WTC11 (cell line): ENCODE measurements at regions not wholly inside any gene's neighbourhood (a gene's known extent, or its start where the extent isn't known, plus 50 kb on each side); places are given as distances from the start of the nearest gene placed in this dataset.

Experiments
- ATAC-seq: fragments of 200-7000 bp; cut with Tn5 transposase; 2 replicates; pipeline ENCODE4 v1.10.0; 2021; ENCODE audit warnings: mild to moderate bottlenecking, moderate library complexity
- CTCF ChIA-PET: fragments of 300-600 bp; sonication (Branson Sonifier 250); formaldehyde crosslinking; loops from one replicate; lab custom pipeline; 2021; ENCODE audit warnings: antibody characterized with exemption; lab: Charles Lee
- POLR2A ChIA-PET: fragments of 350-600 bp; sonication (Branson Sonifier 250); formaldehyde crosslinking; loops from one replicate; lab custom pipeline; 2021; ENCODE audit warnings: antibody characterized with exemption; lab: Charles Lee
- DNase-seq: peaks from one replicate; pipeline ENCODE4 v3.0.0; 2021; ENCODE audit warnings: low spot score
- H3K27ac Mint-ChIP-seq: 2 replicates; pipeline ENCODE4 v1.8.0; 2021; ENCODE audit warnings: mixed read lengths
- H3K27me3 Mint-ChIP-seq: 2 replicates; pipeline ENCODE4 v1.8.0; 2021; ENCODE audit warnings: low read depth, mild to moderate bottlenecking, moderate library complexity, mixed read lengths
- H3K36me3 Mint-ChIP-seq: 2 replicates; pipeline ENCODE4 v1.8.0; 2021; ENCODE audit warnings: mixed read lengths
- H3K4me1 Mint-ChIP-seq: 2 replicates; pipeline ENCODE4 v1.8.0; 2022; ENCODE audit warnings: mixed read lengths
- H3K4me3 Mint-ChIP-seq: 2 replicates; pipeline ENCODE4 v1.8.0; 2021; ENCODE audit warnings: mild to moderate bottlenecking, moderate library complexity, mixed read lengths
- H3K9me3 Mint-ChIP-seq: 2 replicates; pipeline ENCODE4 v1.8.0; 2021; ENCODE audit warnings: mixed read lengths
- ATF2 ChIP-seq: sonication (generic); formaldehyde crosslinking; IDR thresholded peaks from 2 replicates; pipeline ENCODE4 v1.8.1; 2022; ENCODE audit warnings: low read depth, missing genetic modification reagents, borderline replicate concordance
- CBFB ChIP-seq: sonication (generic); formaldehyde crosslinking; IDR thresholded peaks from 2 replicates; pipeline ENCODE4 v1.8.1; 2022; ENCODE audit warnings: mild to moderate bottlenecking, low read depth, missing genetic modification reagents
- E2F1 ChIP-seq: sonication (generic); formaldehyde crosslinking; IDR thresholded peaks from 2 replicates; pipeline ENCODE4 v1.8.0; 2022; ENCODE audit warnings: mild to moderate bottlenecking, missing genetic modification reagents
- ESRRA ChIP-seq: sonication (generic); formaldehyde crosslinking; IDR thresholded peaks from 2 replicates; pipeline ENCODE4 v1.8.1; 2022; ENCODE audit warnings: mild to moderate bottlenecking, missing genetic modification reagents, borderline replicate concordance
- FOXJ3 ChIP-seq: sonication (generic); formaldehyde crosslinking; IDR thresholded peaks from 2 replicates; pipeline ENCODE4 v1.9.0; 2021; ENCODE audit warnings: missing genetic modification reagents, mild to moderate bottlenecking, borderline replicate concordance
- FOXP1 ChIP-seq: sonication (generic); formaldehyde crosslinking; IDR thresholded peaks from 2 replicates; pipeline ENCODE4 v1.8.0; 2022; ENCODE audit warnings: missing genetic modification reagents, mild to moderate bottlenecking, moderate library complexity, borderline replicate concordance
- GTF2I ChIP-seq: fragments of 250-450 bp; sonication (Bioruptor Pico); conservative IDR thresholded peaks from 2 replicates; pipeline ENCODE4 v1.4.0; 2021; ENCODE audit warnings: mild to moderate bottlenecking
- JUN ChIP-seq: sonication (generic); formaldehyde crosslinking; IDR thresholded peaks from 2 replicates; pipeline ENCODE4 v1.8.0; 2023; ENCODE audit warnings: mild to moderate bottlenecking, missing genetic modification reagents
- MXD4 ChIP-seq: fragments of 250-450 bp; sonication (Bioruptor Pico); IDR thresholded peaks from 2 replicates; pipeline ENCODE4 v1.8.0; 2021; ENCODE audit warnings: mild to moderate bottlenecking, moderate library complexity, borderline replicate concordance
- NR3C1 ChIP-seq: sonication (generic); formaldehyde crosslinking; conservative IDR thresholded peaks from 2 replicates; pipeline ENCODE4 v1.8.1; 2023; ENCODE audit warnings: low read depth, mild to moderate bottlenecking, missing genetic modification reagents
- PRDM15 ChIP-seq: sonication (generic); formaldehyde crosslinking; IDR thresholded peaks from 2 replicates; pipeline ENCODE4 v1.8.0; 2022; ENCODE audit warnings: missing genetic modification reagents
- RELA ChIP-seq: sonication (generic); formaldehyde crosslinking; IDR thresholded peaks from 2 replicates; pipeline ENCODE4 v1.8.1; 2022; ENCODE audit warnings: missing genetic modification reagents, mild to moderate bottlenecking, borderline replicate concordance
- SMAD4 ChIP-seq: sonication (generic); formaldehyde crosslinking; IDR thresholded peaks from 2 replicates; pipeline ENCODE4 v1.8.0; 2022; ENCODE audit warnings: mild to moderate bottlenecking, missing genetic modification reagents
- SOX15 ChIP-seq: fragments of 250-450 bp; sonication (Bioruptor Pico); IDR thresholded peaks from 2 replicates; pipeline ENCODE4 v1.9.0; 2021; ENCODE audit warnings: mild to moderate bottlenecking
- ZNF232 ChIP-seq: sonication (generic); formaldehyde crosslinking; IDR thresholded peaks from 2 replicates; pipeline ENCODE4 v1.8.0; 2022; ENCODE audit warnings: mild to moderate bottlenecking, missing genetic modification reagents
- ZNF263 ChIP-seq: sonication (generic); formaldehyde crosslinking; IDR thresholded peaks from 2 replicates; pipeline ENCODE4 v1.8.1; 2022; ENCODE audit warnings: low read depth, mild to moderate bottlenecking, moderate library complexity, missing genetic modification reagents
- ZNF416 ChIP-seq: fragments of 250-450 bp; sonication (Bioruptor Pico); IDR thresholded peaks from 2 replicates; pipeline ENCODE4 v1.9.0; 2021; ENCODE audit warnings: mild to moderate bottlenecking, inconsistent platforms
- ZNF512 ChIP-seq: sonication (generic); formaldehyde crosslinking; IDR thresholded peaks from 2 replicates; pipeline ENCODE4 v1.8.1; 2022; ENCODE audit warnings: missing genetic modification reagents, borderline replicate concordance
- ZNF532 ChIP-seq: fragments of 250-450 bp; sonication (Bioruptor Pico); IDR thresholded peaks from 2 replicates; pipeline ENCODE4 v1.9.0; 2021; ENCODE audit warnings: mild to moderate bottlenecking, borderline replicate concordance
- ZSCAN18 ChIP-seq: fragments of 250-450 bp; sonication (Bioruptor Pico); IDR thresholded peaks from 2 replicates; pipeline ENCODE4 v2.1.2; 2022; ENCODE audit warnings: mild to moderate bottlenecking, moderate library complexity

- TF ChIP-seq ZNF512 (CRISPR knock-in tag) (no peak), PRDM15 (CRISPR knock-in tag) (no peak), SMAD4 (CRISPR knock-in tag) (no peak), FOXJ3 (no peak), NR3C1 (CRISPR knock-in tag) (no peak)
Observed at GRCh38 chr11:129657866-129658525, 157.7 kb upstream of the TMEM45B start (continued).

GRCh38 chr11:129658526-129658867 lies 157.2 kb upstream of the TMEM45B start:
- CTCF ChIA-PET: interaction anchor here (0.5 to 4.3 kb wide), 9 partner anchors 15 to 445 kb away, joined by 3 to 28 read pairs (median 5); partner anchors contain the start of gene BARX2
- POLR2A ChIA-PET: no interaction called here
- ATAC-seq: peak; percentile 95
- Mint-ChIP-seq H3K27me3 (no peaks in the 10 kb centered on the region; the same call in 1 of the 2 replicates), H3K27ac (no peak overlapping the region), H3K4me1 (peaks cover 10% of the 10 kb centered on the region), H3K4me3 (no peak overlapping the region), H3K9me3 (peaks cover 29% of the 10 kb centered on the region), H3K36me3 (peaks cover 15% of the 10 kb centered on the region)
- peak; percentile 47 for DNase-seq
- no peak for TF ChIP-seq RELA (CRISPR knock-in tag)
- TF ChIP-seq SOX15: no peak
- no peak for TF ChIP-seq ATF2 (CRISPR knock-in tag)
- no peak for TF ChIP-seq ZNF416 (CRISPR knock-in tag)
- no peak for TF ChIP-seq CBFB
- no peak for TF ChIP-seq GTF2I (CRISPR knock-in tag)

GRCh38 chr11:129680907-129681306 lies 134.7 kb upstream of the TMEM45B start:
- POLR2A ChIA-PET: no interaction called here
- DNase-seq (no peak), ATAC-seq (no peak)
- Mint-ChIP-seq H3K36me3 (no peaks in the 10 kb centered on the region), H3K27ac (no peak overlapping the region), H3K4me1 (no peaks in the 10 kb centered on the region), H3K9me3 (no peaks in the 10 kb centered on the region), H3K4me3 (no peak overlapping the region), H3K27me3 (no peaks in the 10 kb centered on the region)
- CTCF ChIA-PET: interaction anchor here (1.0 kb wide), 1 partner anchor 14 kb away, joined by 4 read pairs; no protein-coding TSS in a partner anchor
- TF ChIP-seq ZSCAN18 (CRISPR knock-in tag): no peak
- no peak for TF ChIP-seq E2F1 (CRISPR knock-in tag)
- TF ChIP-seq JUN (CRISPR knock-in tag): no peak
- no peak for TF ChIP-seq ZNF263 (CRISPR knock-in tag)
- TF ChIP-seq ZNF232 (CRISPR knock-in tag): no peak
- TF ChIP-seq FOXP1 (CRISPR knock-in tag): no peak
- TF ChIP-seq ESRRA: no peak
- TF ChIP-seq MXD4 (CRISPR knock-in tag): no peak
- TF ChIP-seq ZNF532 (CRISPR knock-in tag): no peak
- no peak for TF ChIP-seq FOXJ3
